Right ventricle myocardium inferior (tissue), 1 donor: ENCODE measurements at regions not wholly inside any gene's neighbourhood (a gene's known extent, or its start where the extent isn't known, plus 50 kb on each side); places are given as distances from the start of the nearest gene placed in this dataset.

Source experiments
- ATAC-seq: fragments of 200-7000 bp; cut with Tn5 transposase; one replicate; pipeline ENCODE4 v1.9.1; 2020; ENCODE audit warnings: mild to moderate bottlenecking, moderate library complexity
- DNase-seq: peaks from one replicate; pipeline ENCODE4 v3.0.0; 2021; ENCODE audit errors: missing footprints
- intact Hi-C: fragments of 100-400 bp; cut with DNase I; formaldehyde crosslinking; loops from one replicate; pipeline ENCODE4 v1.11.0; 2022
- donor health status: DM: no; HTN: yes; CAD: no; lungs with severe emphysema.

DNA sequence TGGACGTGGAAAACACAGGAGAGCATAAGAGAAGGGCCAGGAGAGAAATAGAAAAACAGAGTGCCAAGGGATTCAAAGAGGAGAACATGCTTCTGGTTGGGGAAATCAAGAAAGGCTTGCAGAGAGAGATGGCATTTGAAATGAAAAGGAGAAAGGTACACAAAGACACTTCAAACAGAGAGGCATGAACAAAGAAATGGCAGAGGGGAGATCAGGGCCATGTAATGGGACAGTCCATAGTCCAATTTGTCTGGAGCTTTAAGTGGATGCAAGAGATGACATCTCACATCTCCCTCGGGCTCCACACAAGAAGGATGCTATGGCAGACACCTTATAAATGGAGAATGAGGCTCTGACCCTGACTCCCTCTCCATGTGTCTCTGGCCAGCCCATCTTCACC, 331.1 kb downstream of the MLLT3 start:
- ATAC-seq (no peak), DNase-seq (no peak)
- intact Hi-C loops = no loop called here

- no peak for DNase-seq
- intact Hi-C loops = no loop called here
- peak; percentile 44 for ATAC-seq
Measured at GRCh38 chr9:20290257-20290656, 332.0 kb downstream of the MLLT3 start.

DNA sequence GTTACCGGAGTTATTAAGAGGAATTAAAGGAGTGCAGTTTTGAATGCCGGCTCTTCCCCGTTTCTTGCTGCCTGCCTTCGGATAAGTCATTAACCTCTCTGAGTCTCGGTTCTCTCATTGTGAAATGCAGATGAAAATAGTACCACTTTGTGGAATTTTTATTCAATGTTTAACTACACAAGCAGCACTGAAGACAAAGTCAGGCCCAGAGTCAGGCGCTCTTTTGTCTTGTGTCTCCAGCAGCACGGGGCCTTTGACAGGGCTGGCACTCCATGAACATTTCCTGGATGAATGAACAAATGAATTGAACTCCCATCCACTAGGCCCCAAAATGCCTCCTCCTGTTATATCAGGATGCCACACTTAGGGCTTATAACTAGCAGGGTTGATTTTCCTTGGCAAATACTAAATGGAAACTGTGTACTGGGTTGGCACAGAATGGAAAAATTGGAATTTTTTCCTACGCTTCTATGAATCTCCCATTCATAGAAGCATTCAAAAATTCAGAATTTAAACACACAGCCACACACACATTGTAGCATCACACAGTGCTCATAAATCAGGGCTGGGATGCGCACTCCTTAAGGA, 332.8 kb downstream of the MLLT3 start:
- intact Hi-C loops = loop anchor here (5.0 kb wide), 1 partner anchor 257 kb away; no protein-coding TSS in a partner anchor
- DNase-seq (no peak), ATAC-seq (no peak)

GRCh38 chr9:20286969-20287368, 335.3 kb downstream of the MLLT3 start:
- DNase-seq (no peak), ATAC-seq (no peak)
- intact Hi-C loops = loop anchor here (5.0 kb wide), 1 partner anchor 255 kb away; no protein-coding TSS in a partner anchor

DNA sequence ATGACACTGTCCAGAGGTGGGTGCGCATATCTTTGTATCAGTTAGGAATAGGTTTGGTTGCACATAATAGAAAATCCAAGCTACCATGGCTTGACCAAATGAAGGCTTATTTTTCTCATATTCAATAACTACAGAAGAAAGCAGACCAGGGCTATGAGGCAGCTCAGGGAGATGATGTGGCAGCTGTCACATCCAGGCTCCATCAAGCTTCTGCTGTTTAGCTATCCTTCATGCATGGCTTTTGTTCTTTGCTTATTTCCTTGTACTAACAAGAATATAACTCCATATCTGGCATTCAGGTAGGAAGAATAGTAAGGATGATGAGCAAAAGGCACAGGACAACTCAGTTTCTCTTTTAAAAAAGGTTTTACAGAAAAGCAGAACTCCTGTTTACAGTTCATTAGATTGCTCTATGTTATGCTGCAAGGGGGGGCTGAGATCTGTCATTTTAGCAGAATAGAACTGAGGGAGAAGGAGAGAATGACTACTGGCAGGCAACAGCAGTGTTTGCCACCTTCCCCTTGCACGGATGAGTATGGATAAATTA, 336.1 kb downstream of the MLLT3 start:
- no peak for DNase-seq
- intact Hi-C loops = loop anchor here (5.0 kb wide), 1 partner anchor 254 kb away; no protein-coding TSS in a partner anchor

DNA sequence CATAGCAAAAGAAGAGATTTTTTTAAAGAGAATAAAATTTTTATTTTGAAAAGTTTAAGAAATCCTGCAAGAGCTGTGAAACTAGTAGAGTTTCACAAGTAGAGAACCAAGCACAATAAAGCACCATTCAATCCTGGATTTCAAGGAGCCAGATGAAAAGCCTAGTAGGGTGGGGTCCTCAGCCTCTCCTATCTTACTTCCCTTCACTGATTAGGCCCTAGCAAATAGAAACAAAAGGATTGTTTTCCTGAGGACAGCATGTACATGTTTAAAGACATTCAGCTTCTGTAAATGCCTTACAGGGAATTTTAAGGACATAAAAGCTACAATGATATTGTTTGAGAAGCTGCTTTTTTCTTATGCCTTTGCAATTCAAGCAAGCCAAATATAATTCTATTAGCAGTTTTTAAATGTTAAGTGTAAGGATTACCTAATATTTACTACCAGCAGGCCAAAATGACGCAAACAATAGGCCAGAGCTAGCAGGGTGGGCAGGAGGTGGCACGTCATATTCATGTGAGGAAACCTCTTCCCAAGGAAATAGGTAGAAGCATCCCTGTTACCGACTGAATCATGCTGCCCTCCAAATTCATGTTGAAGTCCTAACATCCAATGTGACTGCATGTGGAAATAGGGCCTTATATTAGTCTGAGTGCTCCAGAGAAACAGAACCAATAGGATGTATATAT, 337.6 kb downstream of the MLLT3 start:
- ATAC-seq (no peak), DNase-seq (no peak)
- intact Hi-C loops = loop anchor here (5.0 kb wide), 1 partner anchor 252 kb away; no protein-coding TSS in a partner anchor

More for the DNA sequence above, 336.1 kb downstream of the MLLT3 start:
- no peak for ATAC-seq

GRCh38 chr9:20280330-20280729, 342.0 kb downstream of the MLLT3 start:
- intact Hi-C loops = no loop called here
- no peak for DNase-seq

DNA sequence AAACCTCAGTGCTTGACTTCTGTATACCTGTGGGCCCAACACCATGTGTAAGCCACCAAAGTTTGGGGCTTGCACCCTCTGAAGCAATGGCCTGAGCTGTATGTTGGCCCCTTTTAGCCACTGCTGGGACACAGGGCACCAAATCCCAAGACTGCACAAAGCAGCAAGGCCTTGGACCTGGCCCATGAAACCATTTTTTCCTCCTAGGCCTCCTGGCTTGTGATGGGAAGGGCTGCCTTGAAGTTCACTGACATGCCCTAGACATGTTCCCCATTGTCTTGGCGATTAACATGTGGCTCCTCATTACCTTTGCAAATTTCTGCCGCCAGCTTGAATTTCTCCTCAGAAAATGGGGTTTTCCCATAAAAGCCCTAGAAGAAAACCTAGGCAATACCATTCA, 345.5 kb downstream of the MLLT3 start:
- DNase-seq (no peak), ATAC-seq (no peak)
- intact Hi-C loops = no loop called here

More at GRCh38 chr9:20280330-20280729, 342.0 kb downstream of the MLLT3 start:
- ATAC-seq = no peak

DNA sequence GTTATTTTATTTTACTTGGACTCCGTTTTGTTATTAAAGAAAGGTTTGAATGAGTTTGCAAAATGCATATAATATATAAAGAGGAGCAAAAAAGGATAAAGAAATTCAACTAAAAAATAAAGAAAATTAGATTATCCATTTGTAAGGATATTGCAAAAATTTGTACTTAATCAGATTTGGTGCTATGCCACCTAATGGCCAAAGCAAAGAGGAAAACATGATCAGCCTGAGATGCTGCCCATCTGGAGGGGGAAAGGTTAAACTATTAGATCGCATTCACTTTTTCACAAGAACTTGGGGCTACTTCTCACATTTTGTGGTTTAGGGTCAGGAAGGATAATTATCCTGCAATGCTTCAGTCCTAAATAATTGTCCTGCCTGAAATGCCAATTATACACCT, 350.6 kb downstream of the MLLT3 start:
- DNase-seq (no peak), ATAC-seq (no peak)
- intact Hi-C loops = no loop called here

DNA sequence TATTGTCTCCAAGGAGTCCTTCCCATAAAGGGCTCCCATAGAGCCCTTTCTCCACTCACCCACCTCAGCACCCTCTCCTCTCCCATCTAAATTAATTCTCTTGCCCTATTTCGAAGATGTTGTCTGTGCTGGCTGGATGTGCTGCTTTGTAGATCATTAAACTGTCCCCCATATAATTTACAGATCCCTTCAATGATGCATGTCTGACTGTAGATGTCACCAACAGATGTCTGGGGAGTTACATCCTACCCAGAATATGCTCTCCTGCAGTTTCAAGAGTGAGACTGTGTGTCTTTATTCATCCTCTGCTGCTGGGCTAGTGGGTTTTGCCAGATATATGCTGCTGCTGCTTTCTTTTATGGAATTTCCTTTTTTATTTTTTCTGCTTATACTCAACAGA, 351.2 kb downstream of the MLLT3 start:
- ATAC-seq (no peak), DNase-seq (no peak)
- intact Hi-C loops = no loop called here

DNA sequence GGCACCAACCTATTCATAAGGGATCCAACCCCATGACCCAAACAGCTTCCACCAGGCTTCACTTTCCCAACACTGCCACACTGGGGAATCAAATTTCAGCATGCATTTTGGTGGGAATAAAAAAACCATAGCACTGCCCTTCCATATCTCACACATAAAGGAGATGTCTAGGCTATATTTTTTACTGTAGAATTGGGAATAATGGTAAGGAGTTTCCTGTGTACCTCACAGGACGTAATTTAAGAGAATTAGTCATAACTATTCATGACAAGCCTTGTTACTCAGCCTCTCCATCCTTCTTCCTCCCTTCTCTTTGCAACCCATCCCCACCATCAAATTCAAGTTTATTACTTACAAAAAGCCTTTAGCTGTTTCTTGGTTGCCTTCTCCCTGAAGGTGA, 352.1 kb downstream of the MLLT3 start:
- intact Hi-C loops = no loop called here
- no peak for ATAC-seq

DNA sequence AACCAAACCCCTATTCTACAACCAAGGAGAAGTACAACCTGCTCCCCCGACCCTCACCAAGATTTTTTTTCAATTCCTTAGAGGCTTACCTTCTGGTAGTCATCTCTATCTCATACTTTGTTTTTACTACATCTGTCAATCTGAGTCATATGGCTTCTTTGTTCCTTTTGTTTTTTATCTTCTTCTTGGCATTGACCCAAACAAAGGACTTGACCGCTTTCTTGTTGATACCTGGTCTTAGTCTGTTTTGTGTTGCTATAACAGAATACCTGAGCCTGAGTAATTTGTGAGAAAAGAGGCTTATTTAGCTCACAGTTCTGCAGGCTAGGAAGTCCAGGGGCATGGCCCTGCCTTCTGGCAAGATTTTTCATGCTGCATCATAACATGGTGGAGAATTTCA, 352.7 kb downstream of the MLLT3 start:
- no peak for ATAC-seq
- intact Hi-C loops = no loop called here
- no peak for DNase-seq

More for the DNA sequence above, 352.1 kb downstream of the MLLT3 start:
- DNase-seq = no peak

DNA sequence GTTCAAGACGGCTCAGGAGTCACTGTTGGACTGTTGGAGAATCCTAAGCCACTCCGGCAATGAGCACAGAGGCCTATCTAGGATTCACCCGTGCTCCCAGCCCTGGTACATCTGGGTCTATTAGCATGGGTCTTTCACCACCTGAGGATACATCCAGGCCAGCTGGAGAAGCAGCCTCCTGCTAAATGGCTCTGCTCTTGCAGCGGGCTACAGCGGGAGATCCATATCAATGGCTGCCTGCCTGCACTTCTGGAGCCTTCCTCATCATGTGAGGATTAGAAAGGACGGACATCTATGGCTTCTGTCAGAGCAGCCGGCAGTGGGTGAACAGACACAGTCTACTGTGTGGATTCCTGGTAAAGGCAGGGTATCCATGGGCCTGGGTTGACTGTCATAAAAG, 357.4 kb downstream of the MLLT3 start:
- DNase-seq = no peak
- no peak for ATAC-seq
- intact Hi-C loops = no loop called here

DNA sequence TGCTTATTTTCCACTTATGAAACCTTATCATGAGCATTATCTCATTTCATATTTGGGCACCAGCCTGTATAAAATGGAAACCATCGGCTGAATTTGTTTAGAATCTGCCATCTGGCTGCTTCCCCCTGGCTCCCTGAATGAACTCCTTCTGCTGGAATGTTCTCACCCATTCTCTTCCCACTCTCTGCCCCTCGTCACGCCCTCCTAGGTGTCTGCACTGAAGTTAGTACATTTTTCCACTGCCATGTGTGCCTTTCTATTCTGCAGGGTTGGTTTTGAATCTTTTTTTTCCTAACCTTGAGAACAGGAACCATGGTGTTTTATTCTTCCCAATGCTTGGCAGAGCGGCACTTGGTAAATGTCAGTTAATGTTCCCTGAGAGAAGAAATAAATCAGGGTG, 359.7 kb downstream of the MLLT3 start:
- intact Hi-C loops = no loop called here
- DNase-seq = no peak
- no peak for ATAC-seq

DNA sequence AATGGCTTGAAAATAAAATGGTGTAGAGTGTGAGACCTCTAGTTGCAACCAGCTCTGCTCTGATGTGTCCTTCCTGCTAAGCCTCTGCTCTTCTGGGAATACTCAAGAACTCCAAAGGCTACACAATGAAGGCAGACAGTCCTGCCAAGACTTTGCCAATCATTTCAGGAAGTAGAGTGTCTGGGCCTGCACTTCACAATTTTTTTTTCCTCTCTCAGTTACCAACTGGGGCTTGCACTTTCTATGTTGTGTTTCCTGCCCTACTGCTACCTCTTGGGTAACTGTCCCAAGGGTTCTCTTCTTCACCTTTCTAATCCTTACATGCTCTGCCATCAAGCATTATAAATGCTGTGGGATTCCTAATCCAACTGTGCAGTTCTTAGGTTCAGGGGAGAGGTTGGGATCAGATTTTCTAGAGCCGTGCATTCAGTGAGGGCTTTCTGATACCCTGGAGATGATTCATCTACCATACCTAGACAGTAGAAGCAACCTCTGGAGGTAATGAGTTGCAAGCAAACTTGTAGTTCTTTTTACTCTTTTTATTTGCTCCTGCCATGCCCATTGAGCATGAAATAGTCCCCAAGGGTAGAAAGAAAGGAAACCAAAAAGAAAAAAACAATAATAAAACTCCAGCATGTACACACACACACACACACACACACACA, 365.9 kb downstream of the MLLT3 start:
- no peak for ATAC-seq
- DNase-seq = no peak
- intact Hi-C loops = no loop called here

DNA sequence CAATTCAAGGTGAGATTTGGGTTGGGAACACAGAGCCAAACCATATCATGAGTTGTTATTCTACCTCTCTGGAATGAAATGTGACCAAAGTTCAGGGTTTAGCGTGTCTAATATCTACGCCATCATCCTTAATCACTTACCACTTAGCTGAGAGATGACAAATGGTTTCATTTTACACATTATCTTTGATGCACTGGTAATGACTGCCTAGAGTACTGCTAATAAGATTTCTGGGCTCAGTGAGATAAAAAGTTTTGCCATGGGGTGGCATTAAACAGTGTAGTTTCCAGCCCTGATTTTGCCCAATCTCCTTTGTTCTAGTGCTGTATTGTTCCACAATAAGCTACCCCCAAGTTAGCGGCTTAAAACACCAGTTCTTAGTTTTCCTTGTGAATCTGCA, 367.2 kb downstream of the MLLT3 start:
- intact Hi-C loops = no loop called here
- DNase-seq (no peak), ATAC-seq (no peak)

DNA sequence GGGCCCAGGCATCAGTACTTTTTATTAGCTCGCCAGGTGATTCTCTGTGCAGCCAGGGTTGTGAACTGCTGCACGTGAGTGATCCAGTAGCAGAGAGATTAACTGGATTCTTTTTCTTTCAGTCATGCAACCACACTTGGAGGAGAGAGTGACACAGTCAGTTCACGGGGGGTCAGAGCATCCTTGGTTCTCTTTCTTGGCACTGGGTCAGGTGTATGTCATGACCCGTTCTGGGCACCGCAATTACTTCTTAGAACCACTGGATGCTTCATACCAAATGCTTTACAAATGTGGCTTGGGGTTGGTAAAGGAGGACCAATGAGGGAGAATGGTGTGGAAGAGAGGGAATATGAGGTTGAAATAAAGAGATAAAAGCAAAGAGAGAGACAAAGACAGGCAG, 368.7 kb downstream of the MLLT3 start:
- ATAC-seq = no peak
- intact Hi-C loops = no loop called here

GRCh38 chr9:20252778-20253177, 369.5 kb downstream of the MLLT3 start:
- intact Hi-C loops = no loop called here
- ATAC-seq (no peak), DNase-seq (no peak)

More for the DNA sequence above, 368.7 kb downstream of the MLLT3 start:
- DNase-seq = no peak

DNA sequence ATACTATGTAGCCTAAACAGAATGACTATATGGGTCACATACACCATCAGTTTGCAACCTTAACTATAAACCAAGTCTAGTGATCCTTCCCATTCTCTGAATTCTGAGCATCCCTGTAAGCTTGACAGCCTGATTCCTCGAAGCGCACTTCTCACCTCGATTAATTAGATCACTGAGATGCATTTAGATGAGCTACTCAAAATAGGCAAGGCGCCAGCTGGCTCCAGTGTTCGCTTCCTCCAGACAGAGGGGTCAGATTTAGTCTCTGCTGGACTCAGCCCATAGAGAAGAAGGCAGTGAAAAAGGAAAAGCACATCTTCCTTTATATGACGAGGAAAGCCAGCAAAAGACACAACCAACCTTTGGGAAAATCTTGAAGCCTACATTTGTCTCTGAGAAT, 371.5 kb downstream of the MLLT3 start:
- intact Hi-C loops = no loop called here
- ATAC-seq (no peak), DNase-seq (no peak)

- ATAC-seq (no peak), DNase-seq (no peak)
- intact Hi-C loops = no loop called here
Measured at GRCh38 chr9:20244271-20244670, 378.0 kb downstream of the MLLT3 start.
